GM23338 (cell line): ENCODE measurements at regions not wholly inside any gene's neighbourhood (a gene's known extent, or its start where the extent isn't known, plus 50 kb on each side); places are given as distances from the start of the nearest gene placed in this dataset.

Experiments used
- ATAC-seq: fragments of 200-7000 bp; cut with Tn5 transposase; 3 replicates; pipeline ENCODE4 v1.9.1; 2020
- DNase-seq: peaks from one replicate; pipeline ENCODE4 v3.0.0-alpha.2; 2015; ENCODE audit warnings: low spot score
- H2AFZ ChIP-seq: fragments of 200-600 bp; sonication (generic); 2 replicates; pipeline ENCODE4 v1.8.0; 2016; ENCODE audit warnings: antibody characterized with exemption, mild to moderate bottlenecking, moderate library complexity
- H3F3A ChIP-seq: fragments of 200-600 bp; sonication (generic); replicated peaks from 2 replicates; pipeline ENCODE4 v1.8.0; 2017; ENCODE audit warnings: antibody characterized with exemption, mixed run types, low read depth
- H3K27ac ChIP-seq: fragments of 200-600 bp; sonication (generic); 2 replicates; pipeline ENCODE4 v1.6.1; 2016; ENCODE audit warnings: low read depth
- H3K27me3 ChIP-seq: fragments of 200-600 bp; sonication (generic); 2 replicates; pipeline ENCODE4 v1.8.0; 2016; ENCODE audit warnings: mild to moderate bottlenecking, mixed run types, moderate library complexity; ENCODE audit not compliant: insufficient read depth
- H3K36me3 ChIP-seq: fragments of 200-600 bp; sonication (generic); 2 replicates; pipeline ENCODE4 v1.8.0; 2016; ENCODE audit warnings: mild to moderate bottlenecking; ENCODE audit not compliant: insufficient read depth
- H3K4me1 ChIP-seq: fragments of 200-600 bp; sonication (generic); 2 replicates; pipeline ENCODE4 v1.8.0; 2016; ENCODE audit warnings: mild to moderate bottlenecking, moderate library complexity; ENCODE audit not compliant: insufficient read depth
- H3K4me2 ChIP-seq: fragments of 200-600 bp; sonication (generic); 2 replicates; pipeline ENCODE4 v1.7.1; 2017; ENCODE audit warnings: mixed run types
- H3K4me3 ChIP-seq: fragments of 200-600 bp; sonication (generic); 2 replicates; pipeline ENCODE4 v1.6.1; 2016; ENCODE audit warnings: mixed run types
- H3K79me2 ChIP-seq: fragments of 200-600 bp; sonication (generic); replicated peaks from 2 replicates; pipeline ENCODE4 v1.8.0; 2017; ENCODE audit warnings: mild to moderate bottlenecking; ENCODE audit not compliant: insufficient read depth
- H3K9me2 ChIP-seq: fragments of 200-600 bp; sonication (generic); 2 replicates; pipeline ENCODE4 v1.8.0; 2017; ENCODE audit not compliant: insufficient read depth
- H4K20me1 ChIP-seq: fragments of 200-600 bp; sonication (generic); replicated peaks from 2 replicates; pipeline ENCODE4 v1.8.0; 2017; ENCODE audit warnings: mild to moderate bottlenecking; ENCODE audit not compliant: insufficient read depth
- H3K27ac Mint-ChIP-seq: 2 replicates; pipeline ENCODE4 v1.8.0; 2020; ENCODE audit warnings: inconsistent platforms, mild to moderate bottlenecking, moderate library complexity, mixed read lengths
- H3K27me3 Mint-ChIP-seq: 3 replicates; pipeline ENCODE4 v1.8.0; 2022; ENCODE audit warnings: low read depth, mild to moderate bottlenecking, moderate library complexity, mixed read lengths, inconsistent platforms; ENCODE audit not compliant: insufficient read depth, poor library complexity
- H3K36me3 Mint-ChIP-seq: 3 replicates; pipeline ENCODE4 v1.8.0; 2021; ENCODE audit warnings: low read depth, mild to moderate bottlenecking, inconsistent platforms, moderate library complexity, mixed read lengths
- H3K4me1 Mint-ChIP-seq: 3 replicates; pipeline ENCODE4 v1.8.0; 2020; ENCODE audit warnings: mild to moderate bottlenecking, inconsistent platforms, mixed read lengths
- H3K4me3 Mint-ChIP-seq: 3 replicates; pipeline ENCODE4 v1.8.0; 2021; ENCODE audit warnings: moderate library complexity, mild to moderate bottlenecking, inconsistent platforms, mixed read lengths
- H3K9me3 Mint-ChIP-seq: 3 replicates; pipeline ENCODE4 v1.8.0; 2020; ENCODE audit warnings: moderate library complexity, mild to moderate bottlenecking, inconsistent platforms, mixed read lengths
- CREB1 ChIP-seq: fragments of 250-450 bp; sonication (Bioruptor Pico); IDR thresholded peaks from 2 replicates; pipeline ENCODE4 v1.5.0; 2020; ENCODE audit warnings: low read depth, mild to moderate bottlenecking, moderate library complexity
- CTCF ChIP-seq, 2 experiments: fragments of 200-600 bp in 1 of 2; sonication (generic) in 1 of 2; conservative IDR thresholded peaks; 2 replicates each; pipeline versions ENCODE4 v1.5.1 to v1.6.1; 2016 to 2017; ENCODE audit warnings: antibody characterized with exemption in 2 of 2, low read depth in 2 of 2, mild to moderate bottlenecking in 2 of 2, moderate library complexity in 1 of 2
- EZH2 ChIP-seq: fragments of 200-600 bp; sonication (generic); IDR thresholded peaks from one replicate; pipeline ENCODE4 v1.8.0; 2017; ENCODE audit warnings: antibody characterized with exemption, mild to moderate bottlenecking, low read depth; ENCODE audit not compliant: unreplicated experiment
- EZH2phosphoT487 ChIP-seq: fragments of 200-600 bp; sonication (generic); IDR thresholded peaks from one replicate; pipeline ENCODE4 v1.8.1; 2018; ENCODE audit warnings: antibody characterized with exemption; ENCODE audit not compliant: unreplicated experiment
- JUNB ChIP-seq: IDR thresholded peaks from one replicate; pipeline ENCODE4 v1.6.1; 2016; ENCODE audit warnings: antibody characterized with exemption; ENCODE audit not compliant: unreplicated experiment
- NANOG ChIP-seq: IDR thresholded peaks from 2 replicates; pipeline ENCODE4 v1.6.1; 2016; ENCODE audit warnings: antibody characterized with exemption, borderline replicate concordance
- POLR2AphosphoS5 ChIP-seq: IDR thresholded peaks from 2 replicates; pipeline ENCODE4 v1.6.1; 2016; ENCODE audit warnings: antibody characterized with exemption, low read depth
- STAT1 ChIP-seq: IDR thresholded peaks from one replicate; pipeline ENCODE4 v1.6.1; 2016; ENCODE audit warnings: antibody characterized with exemption; ENCODE audit not compliant: unreplicated experiment
- ZNF114 ChIP-seq: fragments of 250-450 bp; sonication (Bioruptor Pico); IDR thresholded peaks from 2 replicates; pipeline ENCODE4 v1.5.0; 2020; ENCODE audit warnings: mild to moderate bottlenecking, moderate library complexity
- ZNF331 ChIP-seq: fragments of 250-450 bp; sonication (Bioruptor Pico); IDR thresholded peaks from 2 replicates; pipeline ENCODE4 v1.5.0; 2020; ENCODE audit warnings: low read depth, mild to moderate bottlenecking, moderate library complexity
- TF ChIP-seq, protein P1 (sequence below): IDR thresholded peaks from 2 replicates; pipeline ENCODE4 v1.6.1; 2016; ENCODE audit warnings: antibody characterized with exemption
- TF ChIP-seq, protein P2 (sequence below): IDR thresholded peaks from one replicate; pipeline ENCODE4 v1.6.1; 2018; ENCODE audit warnings: antibody characterized with exemption; ENCODE audit not compliant: unreplicated experiment
- TF ChIP-seq, protein P3 (sequence below): fragments of 250-450 bp; sonication (Bioruptor Pico); IDR thresholded peaks from 2 replicates; pipeline ENCODE4 v1.5.0; 2020; ENCODE audit warnings: mild to moderate bottlenecking, moderate library complexity

DNA sequence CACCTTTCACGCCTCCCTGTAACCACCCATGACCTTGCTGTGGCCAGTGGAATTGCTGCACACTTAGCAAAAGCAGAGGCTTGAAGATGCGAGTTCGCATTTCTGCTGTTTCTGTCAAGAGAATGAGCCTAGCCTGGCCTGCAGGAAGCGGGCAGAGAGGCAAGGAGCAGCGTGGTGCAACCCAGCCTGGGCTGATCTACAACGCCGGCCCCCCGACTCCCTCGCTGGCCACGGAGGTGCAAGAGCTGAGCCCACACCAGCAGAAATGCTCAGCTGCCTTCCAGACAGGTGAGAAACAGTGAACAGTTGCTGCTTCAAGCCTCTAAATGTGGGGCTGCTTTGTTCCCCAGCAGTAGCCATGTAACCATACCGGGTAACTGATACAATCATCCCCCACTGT lies 116.4 kb downstream of the NCOR2 start:
- ATAC-seq (no peak), DNase-seq (no peak)
- Mint-ChIP-seq H3K27ac (peak overlapping the region; percentile 58; the same call in 1 of the 2 replicates), H3K27me3 (peaks cover 7% of the 10 kb centered on the region), H3K4me3 (no peak overlapping the region), H3K4me1 (peaks cover 10% of the 10 kb centered on the region), H3K9me3 (no peaks in the 10 kb centered on the region), H3K36me3 (peaks cover 25% of the 10 kb centered on the region; the same call in 2 of the 3 replicates)
- TF ChIP-seq EZH2phosphoT487 (no peak), JUNB (no peak), CTCF (conservative IDR thresholded peaks at IDR 0.05; ENCODE audit: low read depth in 2 of 2) (no peak), ZNF331 (CRISPR knock-in tag) (no peak), EZH2 (no peak), STAT1 (no peak), POLR2AphosphoS5 (no peak), ZNF114 (no peak), NANOG (no peak), CREB1 (no peak)
- TF ChIP-seq, protein P1, sequence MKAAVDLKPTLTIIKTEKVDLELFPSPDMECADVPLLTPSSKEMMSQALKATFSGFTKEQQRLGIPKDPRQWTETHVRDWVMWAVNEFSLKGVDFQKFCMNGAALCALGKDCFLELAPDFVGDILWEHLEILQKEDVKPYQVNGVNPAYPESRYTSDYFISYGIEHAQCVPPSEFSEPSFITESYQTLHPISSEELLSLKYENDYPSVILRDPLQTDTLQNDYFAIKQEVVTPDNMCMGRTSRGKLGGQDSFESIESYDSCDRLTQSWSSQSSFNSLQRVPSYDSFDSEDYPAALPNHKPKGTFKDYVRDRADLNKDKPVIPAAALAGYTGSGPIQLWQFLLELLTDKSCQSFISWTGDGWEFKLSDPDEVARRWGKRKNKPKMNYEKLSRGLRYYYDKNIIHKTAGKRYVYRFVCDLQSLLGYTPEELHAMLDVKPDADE = no peak
- TF ChIP-seq, protein P2, sequence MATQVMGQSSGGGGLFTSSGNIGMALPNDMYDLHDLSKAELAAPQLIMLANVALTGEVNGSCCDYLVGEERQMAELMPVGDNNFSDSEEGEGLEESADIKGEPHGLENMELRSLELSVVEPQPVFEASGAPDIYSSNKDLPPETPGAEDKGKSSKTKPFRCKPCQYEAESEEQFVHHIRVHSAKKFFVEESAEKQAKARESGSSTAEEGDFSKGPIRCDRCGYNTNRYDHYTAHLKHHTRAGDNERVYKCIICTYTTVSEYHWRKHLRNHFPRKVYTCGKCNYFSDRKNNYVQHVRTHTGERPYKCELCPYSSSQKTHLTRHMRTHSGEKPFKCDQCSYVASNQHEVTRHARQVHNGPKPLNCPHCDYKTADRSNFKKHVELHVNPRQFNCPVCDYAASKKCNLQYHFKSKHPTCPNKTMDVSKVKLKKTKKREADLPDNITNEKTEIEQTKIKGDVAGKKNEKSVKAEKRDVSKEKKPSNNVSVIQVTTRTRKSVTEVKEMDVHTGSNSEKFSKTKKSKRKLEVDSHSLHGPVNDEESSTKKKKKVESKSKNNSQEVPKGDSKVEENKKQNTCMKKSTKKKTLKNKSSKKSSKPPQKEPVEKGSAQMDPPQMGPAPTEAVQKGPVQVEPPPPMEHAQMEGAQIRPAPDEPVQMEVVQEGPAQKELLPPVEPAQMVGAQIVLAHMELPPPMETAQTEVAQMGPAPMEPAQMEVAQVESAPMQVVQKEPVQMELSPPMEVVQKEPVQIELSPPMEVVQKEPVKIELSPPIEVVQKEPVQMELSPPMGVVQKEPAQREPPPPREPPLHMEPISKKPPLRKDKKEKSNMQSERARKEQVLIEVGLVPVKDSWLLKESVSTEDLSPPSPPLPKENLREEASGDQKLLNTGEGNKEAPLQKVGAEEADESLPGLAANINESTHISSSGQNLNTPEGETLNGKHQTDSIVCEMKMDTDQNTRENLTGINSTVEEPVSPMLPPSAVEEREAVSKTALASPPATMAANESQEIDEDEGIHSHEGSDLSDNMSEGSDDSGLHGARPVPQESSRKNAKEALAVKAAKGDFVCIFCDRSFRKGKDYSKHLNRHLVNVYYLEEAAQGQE = no peak
- TF ChIP-seq, protein P3, sequence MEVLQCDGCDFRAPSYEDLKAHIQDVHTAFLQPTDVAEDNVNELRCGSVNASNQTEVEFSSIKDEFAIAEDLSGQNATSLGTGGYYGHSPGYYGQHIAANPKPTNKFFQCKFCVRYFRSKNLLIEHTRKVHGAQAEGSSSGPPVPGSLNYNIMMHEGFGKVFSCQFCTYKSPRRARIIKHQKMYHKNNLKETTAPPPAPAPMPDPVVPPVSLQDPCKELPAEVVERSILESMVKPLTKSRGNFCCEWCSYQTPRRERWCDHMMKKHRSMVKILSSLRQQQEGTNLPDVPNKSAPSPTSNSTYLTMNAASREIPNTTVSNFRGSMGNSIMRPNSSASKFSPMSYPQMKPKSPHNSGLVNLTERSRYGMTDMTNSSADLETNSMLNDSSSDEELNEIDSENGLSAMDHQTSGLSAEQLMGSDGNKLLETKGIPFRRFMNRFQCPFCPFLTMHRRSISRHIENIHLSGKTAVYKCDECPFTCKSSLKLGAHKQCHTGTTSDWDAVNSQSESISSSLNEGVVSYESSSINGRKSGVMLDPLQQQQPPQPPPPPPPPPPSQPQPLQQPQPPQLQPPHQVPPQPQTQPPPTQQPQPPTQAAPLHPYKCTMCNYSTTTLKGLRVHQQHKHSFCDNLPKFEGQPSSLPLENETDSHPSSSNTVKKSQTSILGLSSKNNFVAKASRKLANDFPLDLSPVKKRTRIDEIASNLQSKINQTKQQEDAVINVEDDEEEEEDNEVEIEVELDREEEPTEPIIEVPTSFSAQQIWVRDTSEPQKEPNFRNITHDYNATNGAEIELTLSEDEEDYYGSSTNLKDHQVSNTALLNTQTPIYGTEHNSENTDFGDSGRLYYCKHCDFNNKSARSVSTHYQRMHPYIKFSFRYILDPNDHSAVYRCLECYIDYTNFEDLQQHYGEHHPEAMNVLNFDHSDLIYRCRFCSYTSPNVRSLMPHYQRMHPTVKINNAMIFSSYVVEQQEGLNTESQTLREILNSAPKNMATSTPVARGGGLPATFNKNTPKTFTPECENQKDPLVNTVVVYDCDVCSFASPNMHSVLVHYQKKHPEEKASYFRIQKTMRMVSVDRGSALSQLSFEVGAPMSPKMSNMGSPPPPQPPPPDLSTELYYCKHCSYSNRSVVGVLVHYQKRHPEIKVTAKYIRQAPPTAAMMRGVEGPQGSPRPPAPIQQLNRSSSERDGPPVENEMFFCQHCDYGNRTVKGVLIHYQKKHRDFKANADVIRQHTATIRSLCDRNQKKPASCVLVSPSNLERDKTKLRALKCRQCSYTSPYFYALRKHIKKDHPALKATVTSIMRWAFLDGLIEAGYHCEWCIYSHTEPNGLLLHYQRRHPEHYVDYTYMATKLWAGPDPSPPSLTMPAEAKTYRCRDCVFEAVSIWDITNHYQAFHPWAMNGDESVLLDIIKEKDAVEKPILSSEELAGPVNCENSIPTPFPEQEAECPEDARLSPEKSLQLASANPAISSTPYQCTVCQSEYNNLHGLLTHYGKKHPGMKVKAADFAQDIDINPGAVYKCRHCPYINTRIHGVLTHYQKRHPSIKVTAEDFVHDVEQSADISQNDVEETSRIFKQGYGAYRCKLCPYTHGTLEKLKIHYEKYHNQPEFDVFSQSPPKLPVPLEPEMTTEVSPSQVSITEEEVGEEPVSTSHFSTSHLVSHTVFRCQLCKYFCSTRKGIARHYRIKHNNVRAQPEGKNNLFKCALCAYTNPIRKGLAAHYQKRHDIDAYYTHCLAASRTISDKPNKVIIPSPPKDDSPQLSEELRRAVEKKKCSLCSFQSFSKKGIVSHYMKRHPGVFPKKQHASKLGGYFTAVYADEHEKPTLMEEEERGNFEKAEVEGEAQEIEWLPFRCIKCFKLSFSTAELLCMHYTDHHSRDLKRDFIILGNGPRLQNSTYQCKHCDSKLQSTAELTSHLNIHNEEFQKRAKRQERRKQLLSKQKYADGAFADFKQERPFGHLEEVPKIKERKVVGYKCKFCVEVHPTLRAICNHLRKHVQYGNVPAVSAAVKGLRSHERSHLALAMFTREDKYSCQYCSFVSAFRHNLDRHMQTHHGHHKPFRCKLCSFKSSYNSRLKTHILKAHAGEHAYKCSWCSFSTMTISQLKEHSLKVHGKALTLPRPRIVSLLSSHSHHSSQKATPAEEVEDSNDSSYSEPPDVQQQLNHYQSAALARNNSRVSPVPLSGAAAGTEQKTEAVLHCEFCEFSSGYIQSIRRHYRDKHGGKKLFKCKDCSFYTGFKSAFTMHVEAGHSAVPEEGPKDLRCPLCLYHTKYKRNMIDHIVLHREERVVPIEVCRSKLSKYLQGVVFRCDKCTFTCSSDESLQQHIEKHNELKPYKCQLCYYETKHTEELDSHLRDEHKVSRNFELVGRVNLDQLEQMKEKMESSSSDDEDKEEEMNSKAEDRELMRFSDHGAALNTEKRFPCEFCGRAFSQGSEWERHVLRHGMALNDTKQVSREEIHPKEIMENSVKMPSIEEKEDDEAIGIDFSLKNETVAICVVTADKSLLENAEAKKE (CRISPR knock-in tag) = no peak
- Histone ChIP-seq H3K4me2 (no peak overlapping the region), H3K27ac (no peak overlapping the region), H3K9me2 (no peaks in the 10 kb centered on the region), H3K79me2 (peaks cover 7% of the 10 kb centered on the region), H3K27me3 (no peaks in the 10 kb centered on the region), H2AFZ (no peak overlapping the region), H3K36me3 (no peaks in the 10 kb centered on the region), H4K20me1 (peaks cover 15% of the 10 kb centered on the region; the same call in 1 of the 2 replicates), H3K4me3 (no peak overlapping the region), H3F3A (no peaks in the 10 kb centered on the region), H3K4me1 (no peaks in the 10 kb centered on the region)
